Stomach smooth muscle (tissue), 2 donors: ENCODE measurements at regions not wholly inside any gene's neighbourhood (a gene's known extent, or its start where the extent isn't known, plus 50 kb on each side); places are given as distances from the start of the nearest gene placed in this dataset.
"Not testable (repeated sequence)": the region's sequence is repeated elsewhere in the genome, so short reads cannot be mapped to it uniquely, and the experiment has no call there.

ENCODE experiments used
- H3K27ac ChIP-seq: one replicate; pipeline ENCODE4 v1.7.0; 2013; ENCODE audit warnings: mild to moderate bottlenecking, low read length, inconsistent platforms
- H3K27me3 ChIP-seq, 2 donors: one replicate each; pipeline ENCODE4 v1.7.0; 2013; ENCODE audit warnings: low read length in 2 of 2; ENCODE audit not compliant: insufficient read depth in 2 of 2, control insufficient read depth in 1 of 2
- H3K36me3 ChIP-seq, 2 donors: one replicate each; pipeline ENCODE4 v1.7.0; 2013; ENCODE audit warnings: low read length in 2 of 2; ENCODE audit not compliant: control insufficient read depth in 2 of 2, insufficient read depth in 2 of 2
- H3K4me1 ChIP-seq: one replicate; pipeline ENCODE4 v1.7.0; 2013; ENCODE audit warnings: low read length; ENCODE audit not compliant: control insufficient read depth, insufficient read depth
- H3K4me3 ChIP-seq, 2 donors: one replicate each; pipeline ENCODE4 v1.7.0; 2013; ENCODE audit warnings: low read length in 2 of 2
- H3K9ac ChIP-seq, 2 donors: one replicate each; pipeline ENCODE4 v1.7.0; 2013; ENCODE audit warnings: low read length in 2 of 2, mild to moderate bottlenecking in 1 of 2
- H3K9me3 ChIP-seq, 2 donors: one replicate each; pipeline ENCODE4 v1.7.0; 2013; ENCODE audit warnings: low read length in 2 of 2; ENCODE audit not compliant: control insufficient read depth in 2 of 2
- donor health status: healthy.
- donor health status: Pancreatic carcinoma.

GRCh38 chr13:94824601-94825000, 112.3 kb upstream of the SOX21 start:
- Histone ChIP-seq H3K9me3 (no peaks in the 10 kb centered on the region), H3K27me3 (no peaks in the 10 kb centered on the region), H3K27ac (no peak overlapping the region), H3K9ac (no peak overlapping the region), H3K4me1 (peaks cover 3% of the 10 kb centered on the region), H3K36me3 (no peaks in the 10 kb centered on the region), H3K4me3 (no peak overlapping the region)

DNA sequence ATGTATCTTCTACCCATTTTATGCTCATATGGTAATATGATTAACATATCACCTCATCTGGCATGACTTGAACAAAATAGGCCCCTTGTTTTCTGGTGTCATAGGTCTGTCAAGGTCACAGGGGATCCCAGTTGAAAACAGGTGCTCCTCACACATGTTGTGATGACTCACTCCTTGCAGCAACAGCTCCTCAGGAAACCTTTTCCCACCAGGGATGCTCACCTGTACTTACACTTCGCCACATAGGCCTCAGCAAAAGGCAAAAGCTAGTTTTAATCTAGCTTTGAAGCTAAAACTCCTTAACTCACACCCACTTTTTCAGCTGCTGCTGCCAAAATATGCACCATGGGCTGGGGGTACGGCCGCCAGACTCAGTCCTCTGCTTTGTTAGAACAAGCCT, 110.0 kb upstream of the SOX21 start:
- peaks cover 3% of the 10 kb centered on the region for H3K4me1 ChIP-seq
- no peak overlapping the region for H3K27ac ChIP-seq
- H3K36me3 ChIP-seq, result no peaks in the 10 kb centered on the region
- H3K9ac ChIP-seq, result no peak overlapping the region
- no peak overlapping the region for H3K4me3 ChIP-seq
- H3K9me3 ChIP-seq, result no peaks in the 10 kb centered on the region
- no peaks in the 10 kb centered on the region for H3K27me3 ChIP-seq

DNA sequence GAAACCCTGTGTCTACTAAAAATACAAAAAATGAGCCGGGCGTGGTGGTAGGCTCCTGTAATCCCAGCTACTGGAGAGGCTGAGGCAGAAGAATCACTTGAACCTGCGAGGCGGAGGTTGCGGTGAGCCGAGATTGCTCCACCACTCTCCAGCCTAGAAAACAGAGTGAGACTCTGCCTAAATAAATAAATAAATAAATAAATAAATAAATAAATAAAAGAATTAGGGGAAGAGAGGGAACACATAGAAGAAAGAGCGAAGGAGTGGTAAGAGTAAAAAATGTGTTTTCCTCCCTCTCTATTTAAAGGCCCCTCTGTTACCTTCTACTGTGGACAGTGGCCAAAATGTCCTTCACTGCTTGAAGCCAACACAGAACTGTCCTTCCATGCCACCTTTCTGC, 103.9 kb upstream of the SOX21 start:
- Histone ChIP-seq H3K9me3 (no peaks in the 10 kb centered on the region), H3K9ac (no peak overlapping the region), H3K36me3 (no peaks in the 10 kb centered on the region), H3K4me3 (no peak overlapping the region), H3K27me3 (no peaks in the 10 kb centered on the region), H3K4me1 (no peaks in the 10 kb centered on the region), H3K27ac (no peak overlapping the region)

DNA sequence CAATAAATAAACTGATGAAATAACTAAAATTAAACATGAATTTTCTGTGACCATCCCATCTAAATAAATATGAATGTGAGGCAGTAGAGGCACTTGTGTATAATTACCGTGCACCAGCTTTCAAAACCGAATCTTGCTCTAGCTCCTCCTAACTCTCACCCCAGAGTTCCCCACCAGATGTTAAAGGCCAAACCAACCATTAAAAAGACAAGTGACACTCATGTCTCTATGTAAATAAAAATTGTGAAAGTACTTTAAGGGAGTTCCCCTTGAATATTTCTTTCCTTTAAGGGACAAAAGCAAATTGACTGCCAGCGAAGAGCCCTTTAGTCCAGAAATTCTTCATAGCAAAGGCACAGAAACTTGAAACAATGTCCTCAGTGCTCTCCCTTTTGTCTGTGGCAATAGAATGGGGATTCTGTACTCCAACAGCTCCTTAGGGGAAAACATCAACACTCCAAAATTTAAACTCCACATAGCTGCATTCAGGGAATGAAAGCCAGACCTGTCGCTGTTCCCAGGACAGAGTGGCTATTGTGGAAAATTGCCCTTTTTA, 101.7 kb upstream of the SOX21 start:
- Histone ChIP-seq H3K36me3 (no peaks in the 10 kb centered on the region), H3K9ac (no peak overlapping the region), H3K9me3 (no peaks in the 10 kb centered on the region), H3K27me3 (no peaks in the 10 kb centered on the region), H3K4me1 (no peaks in the 10 kb centered on the region), H3K4me3 (no peak overlapping the region), H3K27ac (no peak overlapping the region)

- H3K27ac ChIP-seq, result no peak overlapping the region
- no peaks in the 10 kb centered on the region for H3K27me3 ChIP-seq
- no peaks in the 10 kb centered on the region for H3K4me1 ChIP-seq
- H3K9me3 ChIP-seq, result no peaks in the 10 kb centered on the region
- no peak overlapping the region for H3K9ac ChIP-seq
- no peaks in the 10 kb centered on the region for H3K36me3 ChIP-seq
- no peak overlapping the region for H3K4me3 ChIP-seq
These were observed 99.4 kb upstream of the SOX21 start for GRCh38 chr13:94811753-94812152.

DNA sequence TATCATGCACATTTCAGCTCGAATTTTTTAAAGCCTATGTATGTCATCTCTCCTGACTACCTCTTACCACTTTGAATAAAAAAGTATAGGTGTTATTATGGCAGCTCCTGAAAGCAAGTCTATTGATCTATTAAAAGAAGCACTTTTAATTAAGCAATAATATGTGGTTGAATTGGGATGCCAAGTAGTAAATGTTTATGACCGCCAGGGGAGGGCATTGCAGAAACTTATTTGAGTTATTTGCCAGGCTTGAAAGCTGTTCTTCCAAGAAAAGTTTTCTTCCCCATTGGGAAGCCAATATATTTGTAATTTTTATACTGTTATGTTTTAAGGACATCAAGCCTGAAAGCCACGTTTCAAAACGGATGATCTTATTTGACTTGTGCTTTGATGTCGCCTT, 88.1 kb upstream of the SOX21 start:
- Histone ChIP-seq H3K9me3 (no peaks in the 10 kb centered on the region), H3K4me1 (peaks cover 3% of the 10 kb centered on the region), H3K9ac (no peak overlapping the region), H3K36me3 (no peaks in the 10 kb centered on the region), H3K4me3 (no peak overlapping the region), H3K27me3 (no peaks in the 10 kb centered on the region), H3K27ac (no peak overlapping the region)

DNA sequence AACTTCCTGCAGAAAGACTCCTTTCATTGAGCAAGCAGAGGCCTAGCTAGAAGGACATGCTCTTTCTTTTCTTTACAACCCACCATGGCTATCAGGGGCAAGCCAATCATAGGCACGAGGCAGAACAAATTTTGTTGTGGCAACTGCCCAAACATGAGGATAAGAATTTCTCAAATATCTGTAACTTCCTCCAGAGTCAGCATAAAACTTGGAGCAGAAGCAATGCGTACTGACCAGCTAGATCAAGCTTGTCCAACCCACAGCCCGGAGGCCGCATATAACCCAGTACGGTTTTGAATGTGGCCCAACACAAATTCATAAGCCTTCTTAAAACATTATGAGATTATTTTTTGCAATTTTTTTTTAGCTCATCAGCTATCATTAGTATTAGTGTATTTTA, 87.0 kb upstream of the SOX21 start:
- H3K4me3 ChIP-seq, result no peak overlapping the region
- no peak overlapping the region for H3K9ac ChIP-seq
- H3K27me3 ChIP-seq, result no peaks in the 10 kb centered on the region
- no peaks in the 10 kb centered on the region for H3K36me3 ChIP-seq
- no peaks in the 10 kb centered on the region for H3K9me3 ChIP-seq
- H3K4me1 ChIP-seq, result peaks cover 3% of the 10 kb centered on the region
- H3K27ac ChIP-seq, result peak overlapping the region; percentile 6

GRCh38 chr13:94798738-94799137, 86.4 kb upstream of the SOX21 start:
- Histone ChIP-seq H3K27me3 (no peaks in the 10 kb centered on the region), H3K4me3 (peak overlapping the region in 1 of 2 donors; percentile 10), H3K27ac (peak overlapping the region; percentile 6), H3K4me1 (peaks cover 3% of the 10 kb centered on the region), H3K9ac (no peak overlapping the region), H3K36me3 (no peaks in the 10 kb centered on the region), H3K9me3 (no peaks in the 10 kb centered on the region)

DNA sequence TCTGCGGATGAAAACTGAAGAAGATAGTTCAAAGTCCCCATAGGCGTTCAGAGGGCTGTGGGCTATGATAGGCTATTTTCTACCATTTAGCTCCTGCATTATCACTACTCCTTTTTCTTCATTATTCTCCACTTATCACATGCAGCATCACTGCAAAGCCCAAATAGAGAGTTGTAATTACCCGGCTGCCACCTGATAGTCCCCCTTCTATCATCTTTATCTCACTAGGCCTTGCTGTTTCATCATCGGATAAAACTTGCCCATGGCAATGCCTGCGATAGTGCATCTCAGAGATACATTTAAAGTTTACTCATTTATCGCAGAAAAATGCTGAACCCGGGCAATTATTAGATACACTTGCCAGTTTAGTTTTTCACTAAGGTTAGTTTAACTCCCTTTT, 82.9 kb upstream of the SOX21 start:
- Histone ChIP-seq H3K27me3 (no peaks in the 10 kb centered on the region), H3K4me1 (peaks cover 3% of the 10 kb centered on the region), H3K36me3 (no peaks in the 10 kb centered on the region), H3K4me3 (no peak overlapping the region), H3K27ac (no peak overlapping the region), H3K9me3 (no peaks in the 10 kb centered on the region), H3K9ac (no peak overlapping the region)

GRCh38 chr13:94786246-94786645, 73.9 kb upstream of the SOX21 start:
- H3K9me3 ChIP-seq, H3K27me3 ChIP-seq, H3K4me1 ChIP-seq, H3K9ac ChIP-seq, H3K27ac ChIP-seq, H3K36me3 ChIP-seq, H3K4me3 ChIP-seq: not testable (repeated sequence)

- H3K27me3 ChIP-seq, result no peaks in the 10 kb centered on the region
- H3K4me3 ChIP-seq, result no peak overlapping the region
- no peak overlapping the region for H3K9ac ChIP-seq
- no peaks in the 10 kb centered on the region for H3K4me1 ChIP-seq
- H3K27ac ChIP-seq, result no peak overlapping the region
- H3K9me3 ChIP-seq, result peaks cover 0 to 6% of the 10 kb centered on the region in 2 donors
- no peaks in the 10 kb centered on the region for H3K36me3 ChIP-seq
These were observed 71.7 kb upstream of the SOX21 start for GRCh38 chr13:94784066-94784465.
